Psoas muscle (tissue), 7 donors: ENCODE measurements at regions not wholly inside any gene's neighbourhood (a gene's known extent, or its start where the extent isn't known, plus 50 kb on each side); places are given as distances from the start of the nearest gene placed in this dataset.
A peak's percentile ranks its signal among the peaks of the same experiment; 100 is the strongest.

Experiments
- ATAC-seq, 4 donors: fragments of 200-7000 bp; cut with Tn5 transposase; one replicate each; pipeline ENCODE4 v1.9.1; 2020; ENCODE audit warnings: moderate library complexity in 3 of 4, mild to moderate bottlenecking in 2 of 4
- DNase-seq, 2 donors: peaks; one replicate each; pipeline ENCODE4 v3.0.0-alpha.2; 2020
- H3K27ac ChIP-seq: fragments of 200-600 bp; one replicate; pipeline ENCODE4 v1.8.0; 2022
- H3K27me3 ChIP-seq, 3 donors: fragments of 200-600 bp in 1 of 3; one replicate each; pipeline versions ENCODE4 v1.6.1 to v1.8.0; 2013 to 2022; ENCODE audit warnings: low read length in 2 of 3, mild to moderate bottlenecking in 2 of 3, moderate library complexity in 1 of 3; ENCODE audit not compliant: insufficient read depth in 3 of 3
- H3K36me3 ChIP-seq, 2 donors: fragments of 200-600 bp in 1 of 2; one replicate each; pipeline versions ENCODE4 v1.6.1 to v1.8.0; 2013 to 2022; ENCODE audit warnings: low read depth in 1 of 2, mild to moderate bottlenecking in 1 of 2, moderate library complexity in 1 of 2; ENCODE audit not compliant: insufficient read depth in 1 of 2
- H3K4me1 ChIP-seq: fragments of 200-600 bp; one replicate; pipeline ENCODE4 v1.8.0; 2022
- H3K4me3 ChIP-seq: fragments of 200-600 bp; one replicate; pipeline ENCODE4 v1.8.0; 2022; ENCODE audit warnings: mild to moderate bottlenecking
- H3K9me3 ChIP-seq: fragments of 200-600 bp; one replicate; pipeline ENCODE4 v1.8.0; 2022
- WGBS, 3 donors: extraction: QIAGEN DNeasy Blood & Tissue Kit; methylation state at CpG; one replicate each; pipeline versions ENCODE4 v1.1.6 to v1.1.7; 2013; 5-methylcytosine and 5-hydroxymethylcytosine counted together
- intact Hi-C, 2 donors: fragments of 100-400 bp; cut with DNase I; formaldehyde crosslinking; loops; one replicate each; pipeline versions ENCODE4 v1.11.0 to v1.14.2; 2022
- TF ChIP-seq, protein P1 (sequence below): fragments of 200-600 bp; IDR thresholded peaks from one replicate; pipeline ENCODE4 v1.8.0; 2022; ENCODE audit warnings: antibody characterized with exemption
- donor health status: healthy with polysubstance abuse.
- donor health status: DM: no; HTN: no; CAD: no; lungs with moderate emphysema.
- donor health status: Bipolar disorder and iron deficiency.
- donor health status: healthy.
- donor health status: DM: yes; HTN: yes; CAD: no.
- donor health status: DM: no; HTN: no; CAD: no.
- donor health status: DM: yes; HTN: yes; CAD: no.

GRCh38 chr5:72658761-72659540 is 151.7 kb upstream of the ZNF366 start:
- peak overlapping the region; percentile 79 for H3K27ac ChIP-seq
- DNase-seq (no peak), ATAC-seq (peak in 1 of 4 donors; percentile 35)
- WGBS, 3 donors = 87 to 92% (median 88%) methylated on average over 4 of the region's 4 CpGs
- H3K4me1 ChIP-seq = peaks cover 24% of the 10 kb centered on the region
- no peaks in the 10 kb centered on the region for H3K9me3 ChIP-seq
- TF ChIP-seq, protein P1, sequence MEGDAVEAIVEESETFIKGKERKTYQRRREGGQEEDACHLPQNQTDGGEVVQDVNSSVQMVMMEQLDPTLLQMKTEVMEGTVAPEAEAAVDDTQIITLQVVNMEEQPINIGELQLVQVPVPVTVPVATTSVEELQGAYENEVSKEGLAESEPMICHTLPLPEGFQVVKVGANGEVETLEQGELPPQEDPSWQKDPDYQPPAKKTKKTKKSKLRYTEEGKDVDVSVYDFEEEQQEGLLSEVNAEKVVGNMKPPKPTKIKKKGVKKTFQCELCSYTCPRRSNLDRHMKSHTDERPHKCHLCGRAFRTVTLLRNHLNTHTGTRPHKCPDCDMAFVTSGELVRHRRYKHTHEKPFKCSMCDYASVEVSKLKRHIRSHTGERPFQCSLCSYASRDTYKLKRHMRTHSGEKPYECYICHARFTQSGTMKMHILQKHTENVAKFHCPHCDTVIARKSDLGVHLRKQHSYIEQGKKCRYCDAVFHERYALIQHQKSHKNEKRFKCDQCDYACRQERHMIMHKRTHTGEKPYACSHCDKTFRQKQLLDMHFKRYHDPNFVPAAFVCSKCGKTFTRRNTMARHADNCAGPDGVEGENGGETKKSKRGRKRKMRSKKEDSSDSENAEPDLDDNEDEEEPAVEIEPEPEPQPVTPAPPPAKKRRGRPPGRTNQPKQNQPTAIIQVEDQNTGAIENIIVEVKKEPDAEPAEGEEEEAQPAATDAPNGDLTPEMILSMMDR = no peak
- intact Hi-C loops = loop anchor here in 1 of 2 donors (5.0 kb wide), 1 partner anchor 47 kb away; no protein-coding TSS in a partner anchor
- no peaks in the 10 kb centered on the region for H3K36me3 ChIP-seq
- H3K27me3 ChIP-seq = no peaks in the 10 kb centered on the region
- no peak overlapping the region for H3K4me3 ChIP-seq

DNA sequence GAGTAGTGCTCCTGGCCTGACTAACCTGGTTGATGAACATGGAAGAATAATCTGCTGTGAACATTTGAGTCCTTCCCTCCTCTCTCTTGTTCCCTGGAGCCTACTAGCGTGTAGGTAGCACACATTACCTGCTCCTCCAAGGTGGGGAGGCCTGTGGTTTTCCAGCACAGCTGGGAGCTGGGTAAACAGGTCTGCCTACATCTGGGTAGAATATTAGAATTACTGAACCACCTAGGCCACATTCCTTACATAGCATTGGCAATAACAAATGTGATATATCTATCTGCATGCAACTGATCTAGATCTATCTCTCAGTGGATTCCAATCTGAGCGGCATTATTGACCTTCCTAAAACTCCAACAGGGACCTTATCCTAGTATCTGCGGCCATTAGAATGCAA is 151.0 kb upstream of the ZNF366 start:
- H3K27me3 ChIP-seq = no peaks in the 10 kb centered on the region
- no peak overlapping the region for H3K27ac ChIP-seq
- no peak overlapping the region for H3K4me3 ChIP-seq
- no peaks in the 10 kb centered on the region for H3K36me3 ChIP-seq
- 93 to 100% (median 97%) methylated on average over 3 of the region's 3 CpGs for whole genome bisulfite sequencing, 3 donors
- H3K4me1 ChIP-seq = peaks cover 24% of the 10 kb centered on the region
- H3K9me3 ChIP-seq = no peaks in the 10 kb centered on the region
- intact Hi-C loops = loop anchor here in 1 of 2 donors (5.0 kb wide), 1 partner anchor 46 kb away; no protein-coding TSS in a partner anchor
- TF ChIP-seq, protein P1 = no peak
- no peak for ATAC-seq
- no peak for DNase-seq

- TF ChIP-seq, protein P1 = no peak
- H3K36me3 ChIP-seq = no peaks in the 10 kb centered on the region
These were observed 149.7 kb upstream of the ZNF366 start for GRCh38 chr5:72656756-72657513.

GRCh38 chr5:72656331-72656730 is 149.1 kb upstream of the ZNF366 start:
- TF ChIP-seq, protein P1 = no peak
- Histone ChIP-seq H3K9me3 (no peaks in the 10 kb centered on the region), H3K36me3 (no peaks in the 10 kb centered on the region), H3K4me3 (no peak overlapping the region), H3K27me3 (no peaks in the 10 kb centered on the region), H3K27ac (no peak overlapping the region), H3K4me1 (peaks cover 16% of the 10 kb centered on the region)
- DNase-seq (no peak), ATAC-seq (no peak)
- intact Hi-C loops = loop anchor here in 1 of 2 donors (5.0 kb wide), 1 partner anchor 44 kb away; no protein-coding TSS in a partner anchor
- 91 to 93% (median 92%) methylated on average over 4 of the region's 4 CpGs for WGBS, 3 donors

More at GRCh38 chr5:72656756-72657513, 149.7 kb upstream of the ZNF366 start:
- ATAC-seq (no peak), DNase-seq (no peak)
- Histone ChIP-seq H3K4me3 (no peak overlapping the region), H3K4me1 (peaks cover 18% of the 10 kb centered on the region), H3K27me3 (no peaks in the 10 kb centered on the region), H3K27ac (no peak overlapping the region), H3K9me3 (no peaks in the 10 kb centered on the region)
- intact Hi-C loops = loop anchor here in 1 of 2 donors (5.0 kb wide), 1 partner anchor 45 kb away; no protein-coding TSS in a partner anchor
- 95 to 98% (median 97%) methylated on average over 2 of the region's 2 CpGs for WGBS, 3 donors
